ENCODE measurements at regions not wholly inside any gene's neighbourhood (a gene's known extent, or its start where the extent isn't known, plus 50 kb on each side); places are given as distances from the start of the nearest gene placed in this dataset.
"Not testable (repeated sequence)": the region's sequence is repeated elsewhere in the genome, so short reads cannot be mapped to it uniquely, and the experiment has no call there.

DNA sequence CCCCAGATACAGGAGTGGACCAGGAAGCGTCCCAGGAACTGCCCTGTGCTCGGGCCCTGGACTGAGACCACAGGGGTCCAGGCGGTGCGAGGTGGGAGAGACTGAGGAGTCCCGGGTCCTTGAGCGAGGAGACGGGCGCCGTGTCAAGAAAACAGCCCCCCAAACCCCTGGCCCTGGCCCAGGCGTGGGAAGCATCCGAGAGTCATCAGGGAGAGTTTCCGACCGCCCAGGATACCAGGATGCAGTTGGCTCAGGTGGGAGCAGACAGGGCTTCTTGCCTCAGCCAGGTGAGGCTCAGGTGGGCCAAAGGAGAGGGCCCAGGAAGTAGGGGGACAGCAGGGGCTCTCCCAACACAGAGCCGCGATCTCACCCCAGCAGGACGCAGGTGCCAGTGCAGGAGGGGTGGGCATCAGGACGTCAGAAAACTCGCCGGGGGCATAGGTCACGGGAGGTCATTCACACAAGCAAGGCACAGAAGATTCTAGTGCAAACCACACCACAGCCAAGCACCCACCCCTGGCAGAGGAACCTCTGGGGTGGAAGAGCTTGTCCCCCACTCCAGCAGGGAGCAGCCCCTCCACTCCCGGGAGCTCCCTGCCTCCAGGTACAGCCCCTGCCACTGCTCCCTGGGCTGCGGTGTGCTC, 102.5 kb upstream of the EIF5 start:
- TF ChIP-seq, protein P1, sequence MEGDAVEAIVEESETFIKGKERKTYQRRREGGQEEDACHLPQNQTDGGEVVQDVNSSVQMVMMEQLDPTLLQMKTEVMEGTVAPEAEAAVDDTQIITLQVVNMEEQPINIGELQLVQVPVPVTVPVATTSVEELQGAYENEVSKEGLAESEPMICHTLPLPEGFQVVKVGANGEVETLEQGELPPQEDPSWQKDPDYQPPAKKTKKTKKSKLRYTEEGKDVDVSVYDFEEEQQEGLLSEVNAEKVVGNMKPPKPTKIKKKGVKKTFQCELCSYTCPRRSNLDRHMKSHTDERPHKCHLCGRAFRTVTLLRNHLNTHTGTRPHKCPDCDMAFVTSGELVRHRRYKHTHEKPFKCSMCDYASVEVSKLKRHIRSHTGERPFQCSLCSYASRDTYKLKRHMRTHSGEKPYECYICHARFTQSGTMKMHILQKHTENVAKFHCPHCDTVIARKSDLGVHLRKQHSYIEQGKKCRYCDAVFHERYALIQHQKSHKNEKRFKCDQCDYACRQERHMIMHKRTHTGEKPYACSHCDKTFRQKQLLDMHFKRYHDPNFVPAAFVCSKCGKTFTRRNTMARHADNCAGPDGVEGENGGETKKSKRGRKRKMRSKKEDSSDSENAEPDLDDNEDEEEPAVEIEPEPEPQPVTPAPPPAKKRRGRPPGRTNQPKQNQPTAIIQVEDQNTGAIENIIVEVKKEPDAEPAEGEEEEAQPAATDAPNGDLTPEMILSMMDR (IDR thresholded peaks at IDR 0.05; ENCODE audit: insufficient read depth, low read depth, low read length, missing control alignments) = no peak
- no peak overlapping the region for H3K4me3 ChIP-seq (ENCODE audit: low read depth, low read length)

DNA sequence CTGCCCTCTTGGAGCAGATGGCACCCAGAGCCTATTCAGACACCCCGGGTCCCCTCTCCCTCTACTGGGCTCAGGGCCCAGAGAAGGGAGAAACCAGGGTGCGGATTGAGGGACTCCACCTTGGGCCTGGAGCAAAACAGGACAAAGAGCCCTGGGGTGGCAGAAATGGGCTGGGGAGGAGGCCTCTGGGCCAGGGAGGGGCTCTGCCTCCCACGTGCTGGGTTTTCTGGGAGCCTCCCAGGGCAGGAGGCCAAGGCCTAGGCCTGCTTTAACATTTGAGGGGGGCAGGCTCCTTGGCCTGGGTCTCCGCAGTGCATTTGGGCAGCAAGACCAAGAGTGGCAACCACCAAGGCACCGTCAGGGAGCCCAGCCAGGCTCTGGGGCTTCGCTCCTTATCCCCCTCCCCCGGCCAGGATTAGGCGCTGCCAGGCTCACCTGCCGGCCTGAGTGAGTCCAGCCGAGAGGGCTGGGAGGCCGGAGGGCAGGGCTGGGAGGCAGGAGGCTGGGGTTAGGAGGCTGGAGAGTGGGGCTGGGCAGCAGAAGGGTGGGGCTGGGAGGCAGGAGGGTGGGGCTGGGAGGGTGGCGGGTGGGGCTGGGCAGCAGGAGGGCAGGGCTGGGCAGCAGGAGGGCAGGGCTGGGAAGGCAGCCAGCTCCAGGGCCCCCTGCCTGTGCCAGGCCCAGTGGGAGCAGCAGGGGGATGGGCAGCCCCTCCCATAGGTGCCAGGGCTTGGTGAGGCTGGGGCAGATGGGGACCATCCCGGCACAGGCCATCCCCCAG, 101.8 kb upstream of the EIF5 start:
- H3K4me3 ChIP-seq (ENCODE audit: low read depth, low read length) = no peak overlapping the region
- no peak for DNase-seq (ENCODE audit: low read depth)

More for the DNA sequence above, 102.5 kb upstream of the EIF5 start:
- DNase-seq (ENCODE audit: low read depth) = no peak

GRCh38 chr14:103232831-103233319, 101.2 kb upstream of the EIF5 start:
- DNase-seq (ENCODE audit: low read depth) = no peak
- TF ChIP-seq, protein P1 (IDR thresholded peaks at IDR 0.05; ENCODE audit: insufficient read depth, low read depth, low read length, missing control alignments) = no peak
- no peak overlapping the region for H3K4me3 ChIP-seq (ENCODE audit: low read depth, low read length)

More for the DNA sequence above, 101.8 kb upstream of the EIF5 start:
- TF ChIP-seq, protein P1 (IDR thresholded peaks at IDR 0.05; ENCODE audit: insufficient read depth, low read depth, low read length, missing control alignments) = no peak

GRCh38 chr14:103233328-103233727, 100.7 kb upstream of the EIF5 start:
- TF ChIP-seq, protein P1 (IDR thresholded peaks at IDR 0.05; ENCODE audit: insufficient read depth, low read depth, low read length, missing control alignments) = no peak
- no peak for DNase-seq (ENCODE audit: low read depth)
- no peak overlapping the region for H3K4me3 ChIP-seq (ENCODE audit: low read depth, low read length)

DNA sequence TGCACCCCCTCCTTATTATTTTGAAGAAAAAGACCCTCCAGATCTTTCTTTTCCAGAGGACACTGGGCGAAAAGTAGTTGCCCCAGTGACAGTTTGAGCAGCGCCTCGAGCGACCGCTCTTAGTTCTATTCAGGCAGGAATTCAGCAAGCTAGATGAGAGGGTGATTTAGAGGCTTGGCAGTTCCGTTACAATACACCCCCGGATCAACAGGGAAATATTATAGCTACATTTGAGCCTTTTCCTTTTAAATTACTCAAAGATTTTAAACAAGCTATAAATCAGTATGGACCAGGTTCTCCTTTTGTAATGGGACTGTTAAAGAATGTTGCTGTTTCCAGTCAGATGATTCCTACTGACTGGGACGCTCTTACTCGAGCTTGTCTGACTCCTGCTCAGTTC, 99.2 kb upstream of the EIF5 start:
- H3K4me3 ChIP-seq (ENCODE audit: low read depth, low read length); DNase-seq (ENCODE audit: low read depth): not testable (repeated sequence)

GRCh38 chr14:103235506-103235905, 98.5 kb upstream of the EIF5 start:
- DNase-seq (ENCODE audit: low read depth); H3K4me3 ChIP-seq (ENCODE audit: low read depth, low read length): not testable (repeated sequence)

GRCh38 chr14:103239751-103240150, 94.3 kb upstream of the EIF5 start:
- no peak overlapping the region for H3K4me3 ChIP-seq (ENCODE audit: low read depth, low read length)
- DNase-seq (ENCODE audit: low read depth) = no peak
- TF ChIP-seq, protein P1 (IDR thresholded peaks at IDR 0.05; ENCODE audit: insufficient read depth, low read depth, low read length, missing control alignments) = no peak

GRCh38 chr14:103241531-103241930, 92.5 kb upstream of the EIF5 start:
- DNase-seq (ENCODE audit: low read depth) = no peak
- TF ChIP-seq, protein P1 (IDR thresholded peaks at IDR 0.05; ENCODE audit: insufficient read depth, low read depth, low read length, missing control alignments) = no peak
- no peak overlapping the region for H3K4me3 ChIP-seq (ENCODE audit: low read depth, low read length)
